MM.1S (cell line): ENCODE measurements at regions not wholly inside any gene's neighbourhood (a gene's known extent, or its start where the extent isn't known, plus 50 kb on each side); places are given as distances from the start of the nearest gene placed in this dataset.
"Not testable (repeated sequence)": the region's sequence is repeated elsewhere in the genome, so short reads cannot be mapped to it uniquely, and the experiment has no call there.

ENCODE experiments used
- DNase-seq: peaks from one replicate; pipeline ENCODE4 v3.0.0-alpha.2; 2015
- H2AFZ ChIP-seq: fragments of 300-600 bp; sonication (generic); 2 replicates; pipeline ENCODE4 v1.6.0; 2016; ENCODE audit warnings: antibody characterized with exemption, low read length
- H3F3A ChIP-seq: fragments of 300-600 bp; sonication (generic); 2 replicates; pipeline ENCODE4 v1.6.1; 2016; ENCODE audit warnings: mild to moderate bottlenecking, antibody characterized with exemption, low read length, moderate library complexity, mixed read lengths; ENCODE audit not compliant: insufficient read depth
- H3K27ac ChIP-seq: fragments of 300-600 bp; sonication (generic); 2 replicates; pipeline ENCODE4 v1.5.1; 2016; ENCODE audit warnings: mild to moderate bottlenecking, low read length
- H3K27me3 ChIP-seq: fragments of 300-600 bp; sonication (generic); replicated peaks from 2 replicates; pipeline ENCODE4 v1.6.0; 2016; ENCODE audit warnings: low read length; ENCODE audit not compliant: insufficient read depth
- H3K36me3 ChIP-seq: fragments of 300-600 bp; sonication (generic); replicated peaks from 2 replicates; pipeline ENCODE4 v1.6.1; 2016; ENCODE audit warnings: mild to moderate bottlenecking, low read length, mixed read lengths; ENCODE audit not compliant: insufficient read depth
- H3K4me1 ChIP-seq: fragments of 300-600 bp; sonication (generic); 2 replicates; pipeline ENCODE4 v1.6.1; 2016; ENCODE audit warnings: low read length, mixed read lengths
- H3K4me2 ChIP-seq: fragments of 300-600 bp; sonication (generic); 2 replicates; pipeline ENCODE4 v1.6.0; 2016; ENCODE audit warnings: low read depth, low read length
- H3K4me3 ChIP-seq: fragments of 300-600 bp; sonication (generic); 2 replicates; pipeline ENCODE4 v1.5.1; 2016; ENCODE audit warnings: low read length, mixed read lengths
- H3K79me2 ChIP-seq: fragments of 300-600 bp; sonication (generic); 2 replicates; pipeline ENCODE4 v1.6.1; 2016; ENCODE audit warnings: mixed run types, low read length, mixed read lengths
- H3K9ac ChIP-seq: fragments of 300-600 bp; sonication (generic); 2 replicates; pipeline ENCODE4 v1.6.1; 2016; ENCODE audit warnings: low read length, mixed read lengths
- H3K9me2 ChIP-seq: fragments of 300-600 bp; sonication (generic); replicated peaks from 2 replicates; pipeline ENCODE4 v1.6.1; 2016; ENCODE audit warnings: mild to moderate bottlenecking, low read length, mixed read lengths; ENCODE audit not compliant: insufficient read depth
- H3K9me3 ChIP-seq: fragments of 300-600 bp; sonication (generic); replicated peaks from 2 replicates; pipeline ENCODE4 v1.6.1; 2016; ENCODE audit warnings: mild to moderate bottlenecking, low read length, mixed read lengths; ENCODE audit not compliant: insufficient read depth
- H4K20me1 ChIP-seq: fragments of 300-600 bp; sonication (generic); 2 replicates; pipeline ENCODE4 v1.6.1; 2016; ENCODE audit warnings: mild to moderate bottlenecking, low read length, moderate library complexity, mixed read lengths; ENCODE audit not compliant: insufficient read depth
- EZH2 ChIP-seq: fragments of 300-600 bp; sonication (generic); optimal IDR thresholded peaks from 2 replicates; pipeline ENCODE3; 2017; ENCODE audit warnings: low read depth, mild to moderate bottlenecking, antibody characterized with exemption, low read length, mixed read lengths
- EZH2phosphoT487 ChIP-seq: fragments of 300-600 bp; sonication (generic); IDR thresholded peaks from 2 replicates; pipeline ENCODE4 v1.6.1; 2018; ENCODE audit warnings: antibody characterized with exemption, low read length
- TF ChIP-seq, protein P1 (sequence below): fragments of 300-600 bp; sonication (generic); IDR thresholded peaks from 2 replicates; pipeline ENCODE4 v1.5.1; 2016; ENCODE audit warnings: antibody characterized with exemption, low read length, mixed read lengths

DNA sequence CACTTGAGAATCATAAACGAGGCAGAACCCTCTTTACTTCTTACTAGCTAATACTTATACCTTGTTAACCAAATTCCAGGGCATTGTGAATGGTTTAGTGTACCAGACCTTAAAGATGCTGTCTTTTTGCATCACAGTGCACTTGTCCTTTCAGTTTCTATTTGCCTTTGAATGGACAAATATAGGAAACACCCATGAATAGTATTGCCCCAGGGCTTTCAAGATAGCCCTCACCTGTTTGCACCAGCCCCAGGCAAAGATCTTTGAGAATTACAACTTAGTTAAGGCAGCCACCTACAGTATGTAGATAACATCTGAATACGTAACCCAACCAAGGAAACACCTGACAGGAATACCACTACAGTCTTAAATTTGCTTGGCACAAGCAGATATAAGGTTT lies 60.8 kb upstream of the CT45A1 start:
- DNase-seq: peak; percentile 89
- H3F3A ChIP-seq: no peaks in the 10 kb centered on the region; the same call in 1 of the 2 replicates
- no peaks in the 10 kb centered on the region for H4K20me1 ChIP-seq
- H3K79me2 ChIP-seq: no peaks in the 10 kb centered on the region
- H3K27me3 ChIP-seq: no peaks in the 10 kb centered on the region
- H3K4me3 ChIP-seq: peak overlapping the region; percentile 16; the same call in 1 of the 2 replicates
- H3K9me3 ChIP-seq: no peaks in the 10 kb centered on the region
- no peaks in the 10 kb centered on the region for H3K36me3 ChIP-seq
- H3K9me2 ChIP-seq: no peaks in the 10 kb centered on the region
- H3K9ac ChIP-seq: no peak overlapping the region
- peak overlapping the region; percentile 62 for H2AFZ ChIP-seq
- H3K27ac ChIP-seq: peak overlapping the region; percentile 49; the same call in 1 of the 2 replicates
- TF ChIP-seq EZH2phosphoT487: no peak
- TF ChIP-seq EZH2: no peak
- TF ChIP-seq, protein P1, sequence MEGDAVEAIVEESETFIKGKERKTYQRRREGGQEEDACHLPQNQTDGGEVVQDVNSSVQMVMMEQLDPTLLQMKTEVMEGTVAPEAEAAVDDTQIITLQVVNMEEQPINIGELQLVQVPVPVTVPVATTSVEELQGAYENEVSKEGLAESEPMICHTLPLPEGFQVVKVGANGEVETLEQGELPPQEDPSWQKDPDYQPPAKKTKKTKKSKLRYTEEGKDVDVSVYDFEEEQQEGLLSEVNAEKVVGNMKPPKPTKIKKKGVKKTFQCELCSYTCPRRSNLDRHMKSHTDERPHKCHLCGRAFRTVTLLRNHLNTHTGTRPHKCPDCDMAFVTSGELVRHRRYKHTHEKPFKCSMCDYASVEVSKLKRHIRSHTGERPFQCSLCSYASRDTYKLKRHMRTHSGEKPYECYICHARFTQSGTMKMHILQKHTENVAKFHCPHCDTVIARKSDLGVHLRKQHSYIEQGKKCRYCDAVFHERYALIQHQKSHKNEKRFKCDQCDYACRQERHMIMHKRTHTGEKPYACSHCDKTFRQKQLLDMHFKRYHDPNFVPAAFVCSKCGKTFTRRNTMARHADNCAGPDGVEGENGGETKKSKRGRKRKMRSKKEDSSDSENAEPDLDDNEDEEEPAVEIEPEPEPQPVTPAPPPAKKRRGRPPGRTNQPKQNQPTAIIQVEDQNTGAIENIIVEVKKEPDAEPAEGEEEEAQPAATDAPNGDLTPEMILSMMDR: no peak
- H3K4me1 ChIP-seq: peaks cover 13% of the 10 kb centered on the region
- peak overlapping the region; percentile 47 for H3K4me2 ChIP-seq

DNA sequence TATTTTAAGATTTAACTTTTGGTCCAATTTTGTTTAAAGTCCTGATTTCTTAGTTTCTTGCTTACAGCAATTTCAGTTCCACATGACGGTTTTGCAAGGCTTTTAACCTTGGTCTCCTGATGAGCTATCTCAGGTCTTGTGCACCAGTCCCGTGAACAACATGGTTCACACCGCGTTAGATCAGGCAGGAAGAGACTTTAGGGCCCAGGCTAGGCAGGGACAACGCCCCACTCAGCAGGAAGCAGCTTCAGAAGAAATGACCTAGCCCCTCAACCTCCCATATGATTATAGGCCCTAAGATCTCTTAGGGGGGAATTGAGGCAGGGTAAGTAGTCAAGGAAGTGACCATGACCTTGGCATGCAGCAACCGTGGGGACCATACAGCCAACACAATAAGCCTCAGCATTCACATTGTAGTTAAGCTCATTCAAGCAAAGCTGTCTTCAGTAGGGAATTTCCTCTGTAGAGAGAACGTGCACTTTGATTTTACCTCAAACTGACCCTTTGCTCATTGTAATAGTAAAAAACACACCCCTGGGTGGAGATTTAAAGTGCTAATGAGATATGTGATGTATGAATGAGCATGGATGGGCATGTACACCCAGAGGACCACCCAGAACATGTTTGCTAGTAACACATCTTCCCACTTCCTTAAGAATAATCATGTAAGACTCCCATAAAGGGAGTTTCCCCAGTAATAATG lies 55.3 kb upstream of the CT45A1 start:
- not testable (repeated sequence) for H3K4me3 ChIP-seq, H3K4me2 ChIP-seq, H4K20me1 ChIP-seq, H3K27me3 ChIP-seq, H3K79me2 ChIP-seq, H2AFZ ChIP-seq, H3F3A ChIP-seq, H3K9me3 ChIP-seq, H3K9me2 ChIP-seq, H3K36me3 ChIP-seq, H3K27ac ChIP-seq, DNase-seq, H3K4me1 ChIP-seq, H3K9ac ChIP-seq
